HepG2 (cell line): ENCODE measurements at regions not wholly inside any gene's neighbourhood (a gene's known extent, or its start where the extent isn't known, plus 50 kb on each side); places are given as distances from the start of the nearest gene placed in this dataset.

Source experiments
- ATAC-seq: fragments of 200-7000 bp; cut with Tn5 transposase; 3 replicates; pipeline ENCODE4 v1.9.1; 2020; ENCODE audit warnings: mild to moderate bottlenecking, moderate library complexity
- BruUV-seq: library from RNA; stranded (reverse); fragments of 400-500 nt; replicated peaks from 2 replicates; lab custom pipeline; 2021; lab: Mats Ljungman, UMichigan
- CTCF ChIA-PET: fragments of 300-600 bp; formaldehyde crosslinking; extraction: SDS; loops from one replicate; lab custom pipeline; 2021; ENCODE audit warnings: low total read pairs, inconsistent platforms, low intra/inter-chr PET ratio; lab: Yijun Ruan, JAX
- POLR2A ChIA-PET: fragments of 350-600 bp; sonication (Branson Sonifier 250); formaldehyde crosslinking; loops from one replicate; lab custom pipeline; 2020; ENCODE audit warnings: antibody characterized with exemption, inconsistent platforms; lab: Yijun Ruan, JAX
- DNase-seq: peaks from one replicate; pipeline ENCODE4 v3.0.0-alpha.2; 2015; ENCODE audit warnings: low spot score
- FAIRE-seq: peaks from 3 replicates; lab custom pipeline; 2011; peaks lifted over from hg19 to GRCh38; lab: Jason Lieb, UNC
- H2AFZ ChIP-seq: one replicate; pipeline ENCODE4 v1.6.1; 2011; ENCODE audit warnings: low read length, inconsistent platforms
- H3K27ac ChIP-seq: fragments of 300-600 bp; 3 replicates; pipeline ENCODE4 v1.8.0; 2011; ENCODE audit warnings: mixed run types, mild to moderate bottlenecking, mixed read lengths, low read length, inconsistent platforms; ENCODE audit not compliant: insufficient read depth; ENCODE audit errors: extremely low read length
- H3K27me3 ChIP-seq, 2 experiments: fragments of 200-600 bp in 1 of 2; 2 replicates in 1 of 2; 3 replicates in 1 of 2; pipeline versions ENCODE4 v1.6.0 to v1.8.0; 2011; ENCODE audit warnings: low read length in 2 of 2, mild to moderate bottlenecking in 2 of 2, moderate library complexity in 2 of 2, inconsistent platforms in 1 of 2; ENCODE audit not compliant: insufficient read depth in 2 of 2, control insufficient read depth in 1 of 2
- H3K36me3 ChIP-seq, 2 experiments: fragments of 200-600 bp in 1 of 2; replicated peaks in 1 of 2; 2 replicates in 1 of 2; 3 replicates in 1 of 2; pipeline versions ENCODE4 v1.5.1 to v1.8.0; 2011; ENCODE audit warnings: low read length in 2 of 2, inconsistent platforms in 1 of 2; ENCODE audit not compliant: insufficient read depth in 2 of 2, control insufficient read depth in 1 of 2
- H3K4me1 ChIP-seq: 2 replicates; pipeline ENCODE4 v1.5.1; 2012; ENCODE audit warnings: low read length, inconsistent platforms; ENCODE audit not compliant: insufficient read depth
- H3K4me2 ChIP-seq: 2 replicates; pipeline ENCODE4 v1.6.0; 2011; ENCODE audit warnings: low read depth, low read length, inconsistent platforms
- H3K4me3 ChIP-seq, 3 experiments: fragments of 200-600 bp in 1 of 3; sonication (generic), shearing (Covaris generic) in 1 of 3; replicated peaks in 1 of 3; 2 replicates each; pipeline ENCODE4 v1.5.1; 2011 to 2016; ENCODE audit warnings: low read length in 3 of 3, inconsistent platforms in 2 of 3, low read depth in 2 of 3, mild to moderate bottlenecking in 2 of 3, control low read depth in 1 of 3, mixed read lengths in 1 of 3; ENCODE audit not compliant: insufficient read depth in 1 of 3
- H3K79me2 ChIP-seq: one replicate; pipeline ENCODE4 v1.6.1; 2011; ENCODE audit warnings: low read length, inconsistent platforms; ENCODE audit not compliant: insufficient read depth
- H3K9ac ChIP-seq: 2 replicates; pipeline ENCODE4 v1.6.0; 2011; ENCODE audit warnings: mild to moderate bottlenecking, low read depth, low read length, inconsistent platforms; ENCODE audit not compliant: insufficient read depth
- H3K9me3 ChIP-seq: 2 replicates; pipeline ENCODE4 v1.5.1; 2012; ENCODE audit warnings: mild to moderate bottlenecking, low read length
- H4K20me1 ChIP-seq: 2 replicates; pipeline ENCODE4 v1.6.0; 2011; ENCODE audit warnings: inconsistent platforms, mild to moderate bottlenecking, low read length, moderate library complexity; ENCODE audit not compliant: insufficient read depth
- ATAD3A ChIP-seq: sonication (generic); formaldehyde crosslinking; IDR thresholded peaks from 2 replicates; pipeline ENCODE4 v1.4.0; 2020; ENCODE audit warnings: missing genetic modification reagents
- CC2D1A ChIP-seq: sonication (generic); formaldehyde crosslinking; IDR thresholded peaks from 2 replicates; pipeline ENCODE4 v1.8.1; 2023; ENCODE audit warnings: mild to moderate bottlenecking, missing genetic modification reagents
- HIVEP1 ChIP-seq: sonication (generic); formaldehyde crosslinking; IDR thresholded peaks from 2 replicates; pipeline ENCODE4 v1.4.0; 2020; ENCODE audit warnings: mild to moderate bottlenecking, missing genetic modification reagents
- HMGA1 ChIP-seq: sonication (generic); formaldehyde crosslinking; conservative IDR thresholded peaks from 2 replicates; pipeline ENCODE4 v1.4.0; 2020; ENCODE audit warnings: missing genetic modification reagents
- NFYB ChIP-seq: sonication (generic); formaldehyde crosslinking; IDR thresholded peaks from 2 replicates; pipeline ENCODE4 v1.4.0; 2020; ENCODE audit warnings: missing genetic modification reagents
- in situ Hi-C: cut with HindIII; loops from 2 replicates; pipeline ENCODE4 v1.10.0; 2017; ENCODE audit warnings: low pct_unique_long_range_greater_than_20kb; ENCODE audit not compliant: extremely low pct_ligation_motif_present
- intact Hi-C: fragments of 100-400 bp; cut with micrococcal nuclease; formaldehyde crosslinking; loops from one replicate; pipeline ENCODE4 v1.10.0; 2022; ENCODE audit not compliant: unreplicated experiment
- TF ChIP-seq, protein P1 (sequence below): sonication (generic); formaldehyde crosslinking; IDR thresholded peaks from 2 replicates; pipeline ENCODE4 v1.5.0; 2020; ENCODE audit warnings: mild to moderate bottlenecking, missing genetic modification reagents
- TF ChIP-seq, protein P2 (sequence below): sonication (generic); formaldehyde crosslinking; conservative IDR thresholded peaks from 2 replicates; pipeline ENCODE4 v1.4.0; 2020; ENCODE audit warnings: missing genetic modification reagents

DNA sequence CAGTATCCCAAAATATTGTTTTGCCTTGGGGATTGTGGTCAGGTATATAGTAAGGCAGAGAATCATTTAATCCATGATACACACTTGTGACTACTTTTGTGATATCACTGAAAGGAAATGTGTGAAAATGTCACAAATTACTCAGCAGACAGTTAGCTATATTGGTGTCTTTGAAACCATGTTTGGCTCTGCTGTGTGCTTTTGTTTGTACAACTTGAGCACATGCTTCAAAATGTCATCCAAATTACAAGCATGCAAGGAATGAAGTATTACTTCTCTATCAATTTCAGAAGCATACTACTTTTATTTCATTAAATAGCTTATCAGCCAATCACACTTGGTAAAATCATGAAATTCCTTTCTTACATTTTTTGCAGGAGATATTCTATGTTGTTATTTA is 619.0 kb upstream of the AGTR1 start:
- no peaks in the 10 kb centered on the region for H3K27me3 ChIP-seq

More for the DNA sequence above, 619.0 kb upstream of the AGTR1 start:
- ChIA-PET CTCF (no interaction called here), POLR2A (no interaction called here)
- H3K27ac ChIP-seq, result no peak overlapping the region
- FAIRE-seq, result no peak
- H3K36me3 ChIP-seq, result no peaks in the 10 kb centered on the region
- H3K4me2 ChIP-seq, result no peak overlapping the region
- BruUV-seq, result no TSS peak
- no peaks in the 10 kb centered on the region for H3K79me2 ChIP-seq
- intact Hi-C loops, result loop anchor here (2.0 to 5.0 kb wide), 2 partner anchors 240 to 711 kb away; no protein-coding TSS in a partner anchor
- ATAC-seq, result no peak
- in situ Hi-C loops, result no loop called here
- TF ChIP-seq, protein P1, sequence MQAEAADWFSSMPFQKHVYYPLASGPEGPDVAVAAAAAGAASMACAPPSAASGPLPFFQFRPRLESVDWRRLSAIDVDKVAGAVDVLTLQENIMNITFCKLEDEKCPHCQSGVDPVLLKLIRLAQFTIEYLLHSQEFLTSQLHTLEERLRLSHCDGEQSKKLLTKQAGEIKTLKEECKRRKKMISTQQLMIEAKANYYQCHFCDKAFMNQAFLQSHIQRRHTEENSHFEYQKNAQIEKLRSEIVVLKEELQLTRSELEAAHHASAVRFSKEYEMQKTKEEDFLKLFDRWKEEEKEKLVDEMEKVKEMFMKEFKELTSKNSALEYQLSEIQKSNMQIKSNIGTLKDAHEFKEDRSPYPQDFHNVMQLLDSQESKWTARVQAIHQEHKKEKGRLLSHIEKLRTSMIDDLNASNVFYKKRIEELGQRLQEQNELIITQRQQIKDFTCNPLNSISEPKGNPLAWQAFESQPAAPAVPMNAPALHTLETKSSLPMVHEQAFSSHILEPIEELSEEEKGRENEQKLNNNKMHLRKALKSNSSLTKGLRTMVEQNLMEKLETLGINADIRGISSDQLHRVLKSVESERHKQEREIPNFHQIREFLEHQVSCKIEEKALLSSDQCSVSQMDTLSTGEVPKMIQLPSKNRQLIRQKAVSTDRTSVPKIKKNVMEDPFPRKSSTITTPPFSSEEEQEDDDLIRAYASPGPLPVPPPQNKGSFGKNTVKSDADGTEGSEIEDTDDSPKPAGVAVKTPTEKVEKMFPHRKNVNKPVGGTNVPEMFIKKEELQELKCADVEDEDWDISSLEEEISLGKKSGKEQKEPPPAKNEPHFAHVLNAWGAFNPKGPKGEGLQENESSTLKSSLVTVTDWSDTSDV (CRISPR knock-in tag), result no peak
- no peak for TF ChIP-seq ATAD3A (CRISPR knock-in tag)
- TF ChIP-seq, protein P2, sequence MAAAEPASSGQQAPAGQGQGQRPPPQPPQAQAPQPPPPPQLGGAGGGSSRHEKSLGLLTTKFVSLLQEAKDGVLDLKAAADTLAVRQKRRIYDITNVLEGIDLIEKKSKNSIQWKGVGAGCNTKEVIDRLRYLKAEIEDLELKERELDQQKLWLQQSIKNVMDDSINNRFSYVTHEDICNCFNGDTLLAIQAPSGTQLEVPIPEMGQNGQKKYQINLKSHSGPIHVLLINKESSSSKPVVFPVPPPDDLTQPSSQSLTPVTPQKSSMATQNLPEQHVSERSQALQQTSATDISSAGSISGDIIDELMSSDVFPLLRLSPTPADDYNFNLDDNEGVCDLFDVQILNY, result no peak
- TF ChIP-seq NFYB (CRISPR knock-in tag), result no peak
- TF ChIP-seq CC2D1A (CRISPR knock-in tag), result no peak
- TF ChIP-seq HMGA1, result no peak
- TF ChIP-seq HIVEP1, result no peak
- H3K4me3 ChIP-seq, result no peak overlapping the region
- DNase-seq, result no peak
- no peaks in the 10 kb centered on the region for H3K4me1 ChIP-seq
- H3K9me3 ChIP-seq, result no peaks in the 10 kb centered on the region
- H2AFZ ChIP-seq, result no peak overlapping the region
- no peak overlapping the region for H3K9ac ChIP-seq
- no peaks in the 10 kb centered on the region for H4K20me1 ChIP-seq
